ENCODE measurements at regions not wholly inside any gene's neighbourhood (a gene's known extent, or its start where the extent isn't known, plus 50 kb on each side); places are given as distances from the start of the nearest gene placed in this dataset.

GRCh38 chr13:33624740-33625139 is 193.2 kb upstream of the RFC3 start:
- TF ChIP-seq POLR2A (IDR thresholded peaks at IDR 0.05) = no peak
- TF ChIP-seq, protein P1, sequence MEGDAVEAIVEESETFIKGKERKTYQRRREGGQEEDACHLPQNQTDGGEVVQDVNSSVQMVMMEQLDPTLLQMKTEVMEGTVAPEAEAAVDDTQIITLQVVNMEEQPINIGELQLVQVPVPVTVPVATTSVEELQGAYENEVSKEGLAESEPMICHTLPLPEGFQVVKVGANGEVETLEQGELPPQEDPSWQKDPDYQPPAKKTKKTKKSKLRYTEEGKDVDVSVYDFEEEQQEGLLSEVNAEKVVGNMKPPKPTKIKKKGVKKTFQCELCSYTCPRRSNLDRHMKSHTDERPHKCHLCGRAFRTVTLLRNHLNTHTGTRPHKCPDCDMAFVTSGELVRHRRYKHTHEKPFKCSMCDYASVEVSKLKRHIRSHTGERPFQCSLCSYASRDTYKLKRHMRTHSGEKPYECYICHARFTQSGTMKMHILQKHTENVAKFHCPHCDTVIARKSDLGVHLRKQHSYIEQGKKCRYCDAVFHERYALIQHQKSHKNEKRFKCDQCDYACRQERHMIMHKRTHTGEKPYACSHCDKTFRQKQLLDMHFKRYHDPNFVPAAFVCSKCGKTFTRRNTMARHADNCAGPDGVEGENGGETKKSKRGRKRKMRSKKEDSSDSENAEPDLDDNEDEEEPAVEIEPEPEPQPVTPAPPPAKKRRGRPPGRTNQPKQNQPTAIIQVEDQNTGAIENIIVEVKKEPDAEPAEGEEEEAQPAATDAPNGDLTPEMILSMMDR (IDR thresholded peaks at IDR 0.05) = no peak
- Histone ChIP-seq H3K9me3 (no peaks in the 10 kb centered on the region), H3K4me1 (no peaks in the 10 kb centered on the region), H3K27me3 (no peaks in the 10 kb centered on the region), H3K27ac (no peak overlapping the region), H3K4me3 (no peak overlapping the region), H3K36me3 (no peaks in the 10 kb centered on the region)
- no peak for DNase-seq
- intact Hi-C loops (cut with DNase I; ENCODE audit: low total_unique reads) = no loop called here

GRCh38 chr13:33626407-33626806 is 191.5 kb upstream of the RFC3 start:
- Histone ChIP-seq H3K36me3 (no peaks in the 10 kb centered on the region), H3K27ac (no peak overlapping the region), H3K27me3 (no peaks in the 10 kb centered on the region), H3K4me1 (no peaks in the 10 kb centered on the region), H3K4me3 (no peak overlapping the region), H3K9me3 (no peaks in the 10 kb centered on the region)
- TF ChIP-seq, protein P1 (IDR thresholded peaks at IDR 0.05) = no peak
- TF ChIP-seq POLR2A (IDR thresholded peaks at IDR 0.05) = no peak
- intact Hi-C loops (cut with DNase I; ENCODE audit: low total_unique reads) = no loop called here
- no peak for DNase-seq

GRCh38 chr13:33628662-33629061 is 189.3 kb upstream of the RFC3 start:
- intact Hi-C loops (cut with DNase I; ENCODE audit: low total_unique reads) = no loop called here
- TF ChIP-seq, protein P1 (IDR thresholded peaks at IDR 0.05) = no peak
- no peak for TF ChIP-seq POLR2A (IDR thresholded peaks at IDR 0.05)
- Histone ChIP-seq H3K4me3 (no peak overlapping the region), H3K27ac (no peak overlapping the region), H3K9me3 (no peaks in the 10 kb centered on the region), H3K4me1 (no peaks in the 10 kb centered on the region), H3K27me3 (no peaks in the 10 kb centered on the region), H3K36me3 (no peaks in the 10 kb centered on the region)
- no peak for DNase-seq

- Histone ChIP-seq H3K9me3 (no peaks in the 10 kb centered on the region), H3K4me3 (no peak overlapping the region), H3K36me3 (no peaks in the 10 kb centered on the region), H3K4me1 (no peaks in the 10 kb centered on the region), H3K27ac (no peak overlapping the region), H3K27me3 (no peaks in the 10 kb centered on the region)
- DNase-seq = no peak
- no peak for TF ChIP-seq POLR2A (IDR thresholded peaks at IDR 0.05)
- TF ChIP-seq, protein P1 (IDR thresholded peaks at IDR 0.05) = no peak
- intact Hi-C loops (cut with DNase I; ENCODE audit: low total_unique reads) = no loop called here
Measured at GRCh38 chr13:33629605-33630360, 188.2 kb upstream of the RFC3 start.

- intact Hi-C loops (cut with DNase I; ENCODE audit: low total_unique reads) = no loop called here
- DNase-seq = no peak
- no peaks in the 10 kb centered on the region for H3K4me1 ChIP-seq
- no peaks in the 10 kb centered on the region for H3K27me3 ChIP-seq
- TF ChIP-seq, protein P1 (IDR thresholded peaks at IDR 0.05) = no peak
- TF ChIP-seq POLR2A (IDR thresholded peaks at IDR 0.05) = no peak
- H3K36me3 ChIP-seq = no peaks in the 10 kb centered on the region
- no peak overlapping the region for H3K27ac ChIP-seq
- H3K4me3 ChIP-seq = no peak overlapping the region
- no peaks in the 10 kb centered on the region for H3K9me3 ChIP-seq
Measured at GRCh38 chr13:33633701-33634545, 184.0 kb upstream of the RFC3 start.

All from uterus (tissue), 3 donors.